Panc1 (cell line): ENCODE measurements at regions not wholly inside any gene's neighbourhood (a gene's known extent, or its start where the extent isn't known, plus 50 kb on each side); places are given as distances from the start of the nearest gene placed in this dataset.

Source experiments
- ATAC-seq: fragments of 200-7000 bp; cut with Tn5 transposase; 2 replicates; pipeline ENCODE4 v1.9.1; 2020; ENCODE audit warnings: mild to moderate bottlenecking, moderate library complexity
- BruUV-seq: library from RNA; stranded (reverse); fragments of 400-500 nt; replicated peaks from 2 replicates; lab custom pipeline; 2021; lab: Mats Ljungman, UMichigan
- CTCF ChIA-PET: fragments of 300-600 bp; sonication (Branson Sonifier 250); formaldehyde crosslinking; loops from one replicate; lab custom pipeline; 2022; ENCODE audit warnings: antibody characterized with exemption; lab: Charles Lee
- POLR2A ChIA-PET: fragments of 300-600 bp; sonication (Branson Sonifier 250); formaldehyde crosslinking; loops from one replicate; lab custom pipeline; 2022; ENCODE audit warnings: antibody characterized with exemption; lab: Charles Lee
- DNase-seq: peaks from one replicate; pipeline ENCODE4 v3.0.0-alpha.2; 2010; ENCODE audit warnings: low read depth, low spot score
- H3K27ac ChIP-seq: 2 replicates; pipeline ENCODE4 v1.5.1; 2011; ENCODE audit warnings: mild to moderate bottlenecking, low read length, inconsistent platforms
- H3K27me3 ChIP-seq: fragments of 200-500 bp; sonication (Bioruptor generic); 2 replicates; pipeline ENCODE4 v1.6.0; 2014; ENCODE audit warnings: low read length, inconsistent platforms; ENCODE audit not compliant: control insufficient read depth, insufficient read depth
- H3K36me3 ChIP-seq: fragments of 200-500 bp; sonication (Bioruptor generic); 2 replicates; pipeline ENCODE4 v1.5.1; 2014; ENCODE audit warnings: inconsistent platforms, mild to moderate bottlenecking, low read length, moderate library complexity; ENCODE audit not compliant: control insufficient read depth, insufficient read depth
- H3K4me1 ChIP-seq: 2 replicates; pipeline ENCODE4 v1.5.1; 2011; ENCODE audit warnings: inconsistent platforms, mild to moderate bottlenecking, low read length, moderate library complexity; ENCODE audit not compliant: control insufficient read depth, insufficient read depth
- H3K4me3 ChIP-seq, 2 experiments: 2 replicates each; pipeline ENCODE4 v1.5.1; 2011 to 2012; ENCODE audit warnings: low read depth in 2 of 2, low read length in 2 of 2, mild to moderate bottlenecking in 2 of 2, inconsistent platforms in 1 of 2, moderate library complexity in 1 of 2
- H3K9me3 ChIP-seq: fragments of 200-500 bp; sonication (Bioruptor generic); 2 replicates; pipeline ENCODE4 v1.5.1; 2014; ENCODE audit warnings: low read depth, mild to moderate bottlenecking, inconsistent platforms, low read length, moderate library complexity; ENCODE audit not compliant: control insufficient read depth, insufficient read depth
- CTCF ChIP-seq: fragments of 450-650 bp; IDR thresholded peaks from 2 replicates; pipeline ENCODE4 v1.5.1; 2017; ENCODE audit warnings: mild to moderate bottlenecking
- POLR2AphosphoS5 ChIP-seq: IDR thresholded peaks from 2 replicates; pipeline ENCODE4 v1.6.1; 2012; ENCODE audit warnings: mild to moderate bottlenecking, low read depth, low read length, moderate library complexity
- SIN3A ChIP-seq: IDR thresholded peaks from 2 replicates; pipeline ENCODE4 v1.6.1; 2012; ENCODE audit warnings: low read depth, mild to moderate bottlenecking, low read length, moderate library complexity, borderline replicate concordance; ENCODE audit not compliant: insufficient read depth
- TCF7L2 ChIP-seq: IDR thresholded peaks from 2 replicates; pipeline ENCODE4 v1.6.1; 2011; ENCODE audit warnings: mild to moderate bottlenecking, low read depth, low read length, inconsistent platforms
- in situ Hi-C: cut with HindIII; loops from 2 replicates; pipeline ENCODE4 v1.10.0; 2016; ENCODE audit warnings: low sequenced_read_pairs, low pct_unique_long_range_greater_than_20kb
- intact Hi-C: fragments of 100-400 bp; cut with micrococcal nuclease; formaldehyde crosslinking; loops from one replicate; pipeline ENCODE4 v1.10.0; 2022; ENCODE audit not compliant: unreplicated experiment
- TF ChIP-seq, protein P1 (sequence below), 2 experiments: IDR thresholded peaks; 2 replicates each; pipeline ENCODE4 v1.6.1; 2011 to 2012; ENCODE audit warnings: low read depth in 2 of 2, control low read depth in 1 of 2, low read length in 1 of 2, mild to moderate bottlenecking in 1 of 2, moderate library complexity in 1 of 2; ENCODE audit not compliant: insufficient read depth in 1 of 2

DNA sequence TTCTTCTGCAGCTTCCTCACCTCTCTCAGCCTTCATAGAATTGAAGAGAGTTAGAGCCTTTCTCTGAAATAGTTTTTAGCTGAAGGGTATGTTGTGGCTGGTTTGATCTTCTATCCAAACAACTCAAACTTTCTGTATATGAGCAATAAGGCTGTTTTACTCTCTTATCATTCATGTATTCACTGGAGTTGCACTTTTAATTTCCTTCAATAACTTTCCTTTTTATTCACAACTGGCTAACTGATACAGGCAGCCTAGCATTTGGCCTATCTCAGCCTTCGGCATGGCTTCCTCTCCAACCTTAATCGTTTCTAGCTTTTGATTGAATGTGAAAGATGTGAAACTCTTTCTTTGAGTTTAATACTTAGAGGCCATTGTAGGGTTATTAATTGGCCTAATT lies 109.3 kb downstream of the GTPBP8 start:
- intact Hi-C loops: no loop called here
- H3K27ac ChIP-seq: no peak overlapping the region
- no peak overlapping the region for H3K4me3 ChIP-seq
- ATAC-seq (no peak), DNase-seq (no peak)
- ChIA-PET CTCF (no interaction called here), POLR2A (no interaction called here)
- peaks cover 2% of the 10 kb centered on the region for H3K27me3 ChIP-seq
- BruUV-seq: no TSS peak
- TF ChIP-seq POLR2AphosphoS5 (no peak), SIN3A (no peak), CTCF (no peak), TCF7L2 (no peak)
- TF ChIP-seq, protein P1, sequence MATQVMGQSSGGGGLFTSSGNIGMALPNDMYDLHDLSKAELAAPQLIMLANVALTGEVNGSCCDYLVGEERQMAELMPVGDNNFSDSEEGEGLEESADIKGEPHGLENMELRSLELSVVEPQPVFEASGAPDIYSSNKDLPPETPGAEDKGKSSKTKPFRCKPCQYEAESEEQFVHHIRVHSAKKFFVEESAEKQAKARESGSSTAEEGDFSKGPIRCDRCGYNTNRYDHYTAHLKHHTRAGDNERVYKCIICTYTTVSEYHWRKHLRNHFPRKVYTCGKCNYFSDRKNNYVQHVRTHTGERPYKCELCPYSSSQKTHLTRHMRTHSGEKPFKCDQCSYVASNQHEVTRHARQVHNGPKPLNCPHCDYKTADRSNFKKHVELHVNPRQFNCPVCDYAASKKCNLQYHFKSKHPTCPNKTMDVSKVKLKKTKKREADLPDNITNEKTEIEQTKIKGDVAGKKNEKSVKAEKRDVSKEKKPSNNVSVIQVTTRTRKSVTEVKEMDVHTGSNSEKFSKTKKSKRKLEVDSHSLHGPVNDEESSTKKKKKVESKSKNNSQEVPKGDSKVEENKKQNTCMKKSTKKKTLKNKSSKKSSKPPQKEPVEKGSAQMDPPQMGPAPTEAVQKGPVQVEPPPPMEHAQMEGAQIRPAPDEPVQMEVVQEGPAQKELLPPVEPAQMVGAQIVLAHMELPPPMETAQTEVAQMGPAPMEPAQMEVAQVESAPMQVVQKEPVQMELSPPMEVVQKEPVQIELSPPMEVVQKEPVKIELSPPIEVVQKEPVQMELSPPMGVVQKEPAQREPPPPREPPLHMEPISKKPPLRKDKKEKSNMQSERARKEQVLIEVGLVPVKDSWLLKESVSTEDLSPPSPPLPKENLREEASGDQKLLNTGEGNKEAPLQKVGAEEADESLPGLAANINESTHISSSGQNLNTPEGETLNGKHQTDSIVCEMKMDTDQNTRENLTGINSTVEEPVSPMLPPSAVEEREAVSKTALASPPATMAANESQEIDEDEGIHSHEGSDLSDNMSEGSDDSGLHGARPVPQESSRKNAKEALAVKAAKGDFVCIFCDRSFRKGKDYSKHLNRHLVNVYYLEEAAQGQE (IDR thresholded peaks at IDR 0.05; ENCODE audit: insufficient read depth in 1 of 2, low read depth in 2 of 2, low read length in 1 of 2): no peak
- in situ Hi-C loops: no loop called here
- no peaks in the 10 kb centered on the region for H3K36me3 ChIP-seq
- no peaks in the 10 kb centered on the region for H3K4me1 ChIP-seq
- H3K9me3 ChIP-seq: no peaks in the 10 kb centered on the region

- H3K9me3 ChIP-seq: no peaks in the 10 kb centered on the region
- ATAC-seq: no peak
- no peaks in the 10 kb centered on the region for H3K4me1 ChIP-seq
- no peak overlapping the region for H3K27ac ChIP-seq
- intact Hi-C loops: no loop called here
- no peak for DNase-seq
- H3K4me3 ChIP-seq: no peak overlapping the region
- POLR2A ChIA-PET: no interaction called here
- H3K27me3 ChIP-seq: peaks cover 4% of the 10 kb centered on the region; the same call in 1 of the 2 replicates
- in situ Hi-C loops: no loop called here
- no peaks in the 10 kb centered on the region for H3K36me3 ChIP-seq
- no TSS peak for BruUV-seq
- TF ChIP-seq SIN3A (no peak), TCF7L2 (no peak), POLR2AphosphoS5 (no peak), CTCF (no peak)
- TF ChIP-seq, protein P1 (IDR thresholded peaks at IDR 0.05; ENCODE audit: insufficient read depth in 1 of 2, low read depth in 2 of 2, low read length in 1 of 2): no peak
- CTCF ChIA-PET: no interaction called here
These were observed 107.8 kb upstream of the BOC start for GRCh38 chr3:113103588-113103987.
